B cell (primary cell): ENCODE measurements at regions not wholly inside any gene's neighbourhood (a gene's known extent, or its start where the extent isn't known, plus 50 kb on each side); places are given as distances from the start of the nearest gene placed in this dataset.

ENCODE experiments used
- CTCF ChIP-seq: fragments of 200-600 bp; IDR thresholded peaks from one replicate; pipeline ENCODE4 v1.8.0; 2022; ENCODE audit warnings: antibody characterized with exemption, mild to moderate bottlenecking
- EZH2 ChIP-seq: IDR thresholded peaks from 2 replicates; pipeline ENCODE4 v1.6.1; 2012; ENCODE audit warnings: borderline replicate concordance, low read depth, mild to moderate bottlenecking, moderate library complexity, low read length; ENCODE audit not compliant: insufficient read depth, poor library complexity, severe bottlenecking

GRCh38 chr14:25484235-25484634 is 434.3 kb upstream of the STXBP6 start:
- no peak for TF ChIP-seq CTCF
- TF ChIP-seq EZH2 = no peak
